Fibroblast of the aortic adventitia (primary cell): ENCODE measurements at regions not wholly inside any gene's neighbourhood (a gene's known extent, or its start where the extent isn't known, plus 50 kb on each side); places are given as distances from the start of the nearest gene placed in this dataset.
A peak's percentile ranks its signal among the peaks of the same experiment; 100 is the strongest.

ENCODE experiments used
- DNase-seq: peaks from one replicate; pipeline ENCODE4 v3.0.0-alpha.2; 2010; ENCODE audit warnings: low read depth
- H3K4me3 ChIP-seq: 2 replicates; pipeline ENCODE4 v1.5.1; 2011; ENCODE audit warnings: low read depth, mild to moderate bottlenecking, control low read depth, low read length, moderate library complexity
- TF ChIP-seq, protein P1 (sequence below): IDR thresholded peaks from 2 replicates; pipeline ENCODE4 v1.5.1; 2011; ENCODE audit warnings: mild to moderate bottlenecking, low read length, control low read depth, inconsistent platforms; ENCODE audit not compliant: insufficient read depth

DNA sequence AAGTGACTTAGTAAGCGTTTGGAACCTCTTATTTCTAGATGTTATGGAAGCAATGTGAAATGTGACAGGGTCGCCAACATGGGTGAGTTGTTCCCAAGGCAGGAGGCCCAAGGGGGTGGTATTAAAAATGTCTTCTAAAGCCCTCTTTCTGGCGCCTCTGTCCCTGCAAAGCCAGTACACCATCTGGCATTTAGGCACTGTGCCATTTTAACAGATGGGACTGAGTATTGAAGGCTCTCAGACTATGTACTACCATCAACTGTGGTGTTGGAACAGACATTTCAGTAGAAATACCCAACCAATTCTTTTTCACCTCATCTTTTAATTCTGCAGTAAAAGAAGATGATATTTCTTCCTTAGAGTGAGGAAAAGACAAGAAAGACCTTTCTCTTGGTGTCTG is 384.5 kb upstream of the MMADHC start:
- H3K4me3 ChIP-seq, result no peak overlapping the region
- DNase-seq, result no peak
- TF ChIP-seq, protein P1, sequence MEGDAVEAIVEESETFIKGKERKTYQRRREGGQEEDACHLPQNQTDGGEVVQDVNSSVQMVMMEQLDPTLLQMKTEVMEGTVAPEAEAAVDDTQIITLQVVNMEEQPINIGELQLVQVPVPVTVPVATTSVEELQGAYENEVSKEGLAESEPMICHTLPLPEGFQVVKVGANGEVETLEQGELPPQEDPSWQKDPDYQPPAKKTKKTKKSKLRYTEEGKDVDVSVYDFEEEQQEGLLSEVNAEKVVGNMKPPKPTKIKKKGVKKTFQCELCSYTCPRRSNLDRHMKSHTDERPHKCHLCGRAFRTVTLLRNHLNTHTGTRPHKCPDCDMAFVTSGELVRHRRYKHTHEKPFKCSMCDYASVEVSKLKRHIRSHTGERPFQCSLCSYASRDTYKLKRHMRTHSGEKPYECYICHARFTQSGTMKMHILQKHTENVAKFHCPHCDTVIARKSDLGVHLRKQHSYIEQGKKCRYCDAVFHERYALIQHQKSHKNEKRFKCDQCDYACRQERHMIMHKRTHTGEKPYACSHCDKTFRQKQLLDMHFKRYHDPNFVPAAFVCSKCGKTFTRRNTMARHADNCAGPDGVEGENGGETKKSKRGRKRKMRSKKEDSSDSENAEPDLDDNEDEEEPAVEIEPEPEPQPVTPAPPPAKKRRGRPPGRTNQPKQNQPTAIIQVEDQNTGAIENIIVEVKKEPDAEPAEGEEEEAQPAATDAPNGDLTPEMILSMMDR, result no peak

DNA sequence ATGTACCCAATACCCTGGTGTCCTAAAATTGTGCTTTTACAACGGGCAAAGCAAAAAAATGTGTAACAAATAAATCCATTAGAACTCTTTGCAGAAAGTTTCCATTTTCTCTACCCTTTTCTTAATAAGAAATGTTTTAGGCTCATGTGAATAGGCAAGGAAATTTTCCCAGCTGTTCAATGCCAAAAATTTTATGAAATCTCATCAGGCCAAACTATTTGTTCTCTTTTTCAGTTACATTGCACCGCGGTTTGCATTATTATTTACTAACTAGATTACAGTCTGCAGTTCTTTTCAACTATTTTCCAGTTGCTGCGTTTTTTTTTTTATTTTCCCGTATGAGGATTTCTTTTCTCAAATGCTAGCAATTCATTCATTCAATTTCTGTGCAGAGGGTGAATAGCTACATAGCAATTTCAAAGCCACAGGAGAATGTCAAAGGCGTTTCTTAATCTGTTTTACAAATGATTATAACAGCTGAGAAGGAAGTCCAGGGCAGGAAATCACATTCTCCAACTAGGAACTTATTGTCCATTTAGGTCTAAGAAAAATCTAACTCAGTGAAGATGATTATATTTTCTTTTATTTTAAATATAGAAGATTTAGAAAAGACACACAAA is 367.5 kb upstream of the MMADHC start:
- H3K4me3 ChIP-seq, result no peak overlapping the region
- TF ChIP-seq, protein P1, result no peak
- peak; percentile 6 for DNase-seq

DNA sequence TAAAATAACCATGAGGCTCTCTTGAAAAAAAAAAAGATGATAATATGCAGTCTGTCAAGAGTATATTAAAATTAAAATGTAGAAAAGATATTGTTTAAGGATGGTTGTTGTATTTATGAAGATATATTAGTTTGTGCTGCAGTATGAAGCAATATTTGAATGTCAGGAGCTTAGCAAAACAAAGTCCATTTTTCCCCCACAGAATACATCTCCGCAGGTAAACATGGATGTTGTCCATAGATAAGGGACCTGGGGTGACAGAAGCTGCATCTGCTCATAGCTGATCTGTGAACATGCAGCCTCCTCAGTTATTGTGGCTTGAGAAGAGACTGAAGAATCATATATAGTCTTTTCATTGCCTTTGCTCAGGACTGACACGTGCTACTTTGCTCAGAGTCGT is 366.1 kb upstream of the MMADHC start:
- no peak overlapping the region for H3K4me3 ChIP-seq
- no peak for DNase-seq
- TF ChIP-seq, protein P1, result no peak

DNA sequence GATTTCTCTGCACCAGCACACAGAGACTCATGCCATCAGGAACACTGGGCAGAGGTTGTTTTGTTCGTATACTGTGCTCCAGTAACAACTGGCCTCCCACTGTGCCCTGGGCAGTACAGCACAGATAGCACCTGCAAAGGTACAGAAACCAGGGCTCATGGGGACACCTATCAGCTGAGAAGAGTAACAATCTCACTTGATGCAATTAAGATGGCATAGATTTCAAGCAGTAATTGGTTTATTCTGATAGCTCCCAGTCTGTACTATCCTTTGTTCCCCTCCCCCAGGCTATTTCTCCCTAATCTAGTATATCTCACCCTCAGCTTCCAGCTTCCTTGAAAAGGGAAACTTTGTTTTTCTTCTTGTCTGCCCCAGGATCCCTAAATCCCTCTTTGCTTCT is 343.9 kb upstream of the MMADHC start:
- H3K4me3 ChIP-seq, result no peak overlapping the region
- TF ChIP-seq, protein P1, result no peak
- DNase-seq, result no peak

DNA sequence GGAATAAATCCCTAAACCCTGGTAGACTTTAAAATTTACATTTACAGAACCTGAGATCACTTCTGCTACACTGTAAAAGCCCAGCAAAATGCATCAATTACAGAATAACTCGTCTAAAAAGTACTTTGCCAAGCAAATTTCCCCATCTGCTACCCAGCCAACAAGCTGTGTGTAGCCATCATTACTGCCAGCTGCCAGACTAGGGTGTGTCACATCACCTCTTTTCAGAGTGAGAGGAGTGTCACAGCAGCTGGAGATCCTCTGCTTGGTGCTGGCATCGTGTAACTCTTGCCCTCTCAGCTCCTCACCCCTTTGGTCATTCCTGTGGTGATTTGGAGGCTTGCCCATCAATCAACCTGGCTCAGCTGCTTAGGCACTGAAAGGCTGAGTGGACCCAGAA is 340.4 kb upstream of the MMADHC start:
- DNase-seq, result no peak
- TF ChIP-seq, protein P1, result no peak
- H3K4me3 ChIP-seq, result no peak overlapping the region

DNA sequence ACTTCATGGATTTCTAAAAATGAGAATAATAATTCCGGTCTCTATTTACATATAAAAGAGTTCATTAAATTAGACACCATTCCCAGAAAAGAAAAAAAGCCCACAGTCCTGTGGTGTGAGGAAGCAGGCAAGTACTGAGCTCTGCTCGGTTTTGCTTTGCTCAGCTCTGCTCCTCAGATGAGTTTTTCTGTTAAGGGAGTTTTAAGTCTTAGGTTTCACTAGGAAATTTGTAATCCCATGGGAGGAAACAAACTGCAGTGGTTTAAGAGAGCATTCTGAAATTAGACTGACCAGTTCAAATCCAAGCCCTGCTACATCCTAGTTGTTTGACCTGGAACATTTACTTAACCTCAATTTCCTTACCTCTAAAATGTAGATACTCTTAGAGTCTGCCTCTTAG is 338.6 kb upstream of the MMADHC start:
- DNase-seq, result peak; percentile 24
- TF ChIP-seq, protein P1, result no peak

More for the DNA sequence above, 338.6 kb upstream of the MMADHC start:
- H3K4me3 ChIP-seq, result no peak overlapping the region
